GM12878 (cell line): ENCODE measurements at regions not wholly inside any gene's neighbourhood (a gene's known extent, or its start where the extent isn't known, plus 50 kb on each side); places are given as distances from the start of the nearest gene placed in this dataset.

Experiments used
- ATAC-seq: fragments of 200-7000 bp; cut with Tn5 transposase; 3 replicates; pipeline ENCODE4 v1.9.1; 2020; ENCODE audit warnings: mild to moderate bottlenecking, moderate library complexity
- BruUV-seq: library from RNA; stranded (reverse); fragments of 400-500 nt; replicated peaks from 2 replicates; lab custom pipeline; 2021; lab: Mats Ljungman, UMichigan
- CTCF ChIA-PET: fragments of 300-600 bp; sonication (Branson Sonifier 250); formaldehyde crosslinking; extraction: SDS; loops from one replicate; lab custom pipeline; 2021; ENCODE audit warnings: inconsistent platforms; lab: Yijun Ruan, JAX
- POLR2A ChIA-PET: fragments of 350-600 bp; formaldehyde crosslinking; extraction: SDS; loops from one replicate; lab custom pipeline; 2021; ENCODE audit warnings: inconsistent platforms; lab: Charles Lee
- RAD21 ChIA-PET: fragments of 300-600 bp; sonication (Branson Sonifier 250); formaldehyde crosslinking; loops from one replicate; lab custom pipeline; 2023; ENCODE audit warnings: antibody characterized with exemption; ENCODE audit not compliant: unreplicated experiment; lab: Charles Lee
- SMC1A ChIA-PET: fragments of 300-600 bp; sonication (Branson Sonifier 250); formaldehyde crosslinking; loops from one replicate; lab custom pipeline; 2023; ENCODE audit not compliant: unreplicated experiment, uncharacterized antibody; lab: Charles Lee
- DNase-seq: peaks from one replicate; pipeline ENCODE4 v3.0.0-alpha.2; 2011; ENCODE audit warnings: low read depth, low spot score
- FAIRE-seq: peaks from 3 replicates; lab custom pipeline; 2011; peaks lifted over from hg19 to GRCh38; lab: Jason Lieb, UNC
- H2AFZ ChIP-seq: 2 replicates; pipeline ENCODE4 v1.6.0; 2011; ENCODE audit warnings: low read depth, low read length, control low read depth; ENCODE audit not compliant: control insufficient read depth
- H3K27ac ChIP-seq: 2 replicates; pipeline ENCODE4 v1.5.1; 2011; ENCODE audit warnings: control low read depth; ENCODE audit not compliant: control insufficient read depth, insufficient read depth
- H3K27me3 ChIP-seq, 2 experiments: replicated peaks in 1 of 2; 2 replicates each; pipeline versions ENCODE4 v1.6.0 to v1.6.1; 2011; ENCODE audit warnings: low read length in 1 of 2; ENCODE audit not compliant: control insufficient read depth in 2 of 2, insufficient read depth in 2 of 2
- H3K36me3 ChIP-seq, 2 experiments: 2 replicates each; pipeline ENCODE4 v1.5.1; 2011; ENCODE audit warnings: low read length in 1 of 2; ENCODE audit not compliant: control insufficient read depth in 2 of 2, insufficient read depth in 2 of 2
- H3K4me1 ChIP-seq: 2 replicates; pipeline ENCODE4 v1.6.1; 2011; ENCODE audit warnings: mild to moderate bottlenecking, low read length, moderate library complexity, mixed read lengths; ENCODE audit not compliant: control insufficient read depth, insufficient read depth
- H3K4me2 ChIP-seq: 2 replicates; pipeline ENCODE4 v1.6.0; 2011; ENCODE audit warnings: control low read depth; ENCODE audit not compliant: control insufficient read depth, insufficient read depth
- H3K4me3 ChIP-seq: fragments of 200-600 bp; sonication (generic); 2 replicates; pipeline ENCODE4 v1.5.1; 2016
- H3K79me2 ChIP-seq: 2 replicates; pipeline ENCODE4 v1.6.0; 2011; ENCODE audit warnings: low read length; ENCODE audit not compliant: control insufficient read depth, insufficient read depth
- H3K9ac ChIP-seq: 2 replicates; pipeline ENCODE4 v1.8.0; 2011; ENCODE audit warnings: low read length, control low read depth, mixed read lengths; ENCODE audit not compliant: control insufficient read depth, insufficient read depth
- H3K9me3 ChIP-seq: replicated peaks from 3 replicates; pipeline ENCODE4 v1.5.1; 2011; ENCODE audit warnings: mild to moderate bottlenecking, low read length; ENCODE audit not compliant: control insufficient read depth, insufficient read depth
- H4K20me1 ChIP-seq: 2 replicates; pipeline ENCODE4 v1.6.0; 2011; ENCODE audit not compliant: control insufficient read depth, insufficient read depth
- EED ChIP-seq: sonication (generic); IDR thresholded peaks from 2 replicates; pipeline ENCODE4 v1.6.1; 2016; ENCODE audit warnings: antibody characterized with exemption, low read depth
- HDAC6 ChIP-seq: fragments of 200-600 bp; sonication (generic); IDR thresholded peaks from one replicate; pipeline ENCODE4 v1.8.0; 2017; ENCODE audit warnings: antibody characterized with exemption; ENCODE audit not compliant: unreplicated experiment
- IRF3 ChIP-seq: fragments of 450-650 bp; IDR thresholded peaks from 2 replicates; pipeline ENCODE4 v1.6.1; 2014; ENCODE audit warnings: mild to moderate bottlenecking
- SKIL ChIP-seq: fragments of 450-650 bp; IDR thresholded peaks from 2 replicates; pipeline ENCODE4 v1.6.1; 2017; ENCODE audit warnings: mild to moderate bottlenecking, low read depth, inconsistent platforms; ENCODE audit not compliant: poor library complexity, severe bottlenecking
- SMC3 ChIP-seq: IDR thresholded peaks from 2 replicates; pipeline ENCODE4 v1.6.1; 2011; ENCODE audit warnings: low read length, improper control_type of control experiment, borderline replicate concordance
- SREBF2 ChIP-seq: IDR thresholded peaks from 2 replicates; pipeline ENCODE4 v1.6.1; 2012; ENCODE audit warnings: mild to moderate bottlenecking, low read length
- STAT3 ChIP-seq: IDR thresholded peaks from 2 replicates; pipeline ENCODE4 v1.6.1; 2011; ENCODE audit warnings: low read depth, low read length, improper control_type of control experiment
- USF1 ChIP-seq: IDR thresholded peaks from 2 replicates; pipeline ENCODE4 v1.6.1; 2011; ENCODE audit warnings: borderline replicate concordance, low read depth, mild to moderate bottlenecking, moderate library complexity, mixed read lengths, low read length; ENCODE audit not compliant: insufficient read depth; ENCODE audit errors: extremely low read length
- ZBTB33 ChIP-seq: fragments of 450-650 bp; IDR thresholded peaks from 2 replicates; pipeline ENCODE4 v1.6.1; 2017; ENCODE audit warnings: mild to moderate bottlenecking
- ZNF592 ChIP-seq: fragments of 450-650 bp; IDR thresholded peaks from 2 replicates; pipeline ENCODE4 v1.6.1; 2017; ENCODE audit warnings: mild to moderate bottlenecking, moderate library complexity
- ZNF622 ChIP-seq: fragments of 450-650 bp; IDR thresholded peaks from 2 replicates; pipeline ENCODE4 v1.6.1; 2017; ENCODE audit warnings: mild to moderate bottlenecking, inconsistent platforms
- ZZZ3 ChIP-seq: IDR thresholded peaks from 2 replicates; pipeline ENCODE4 v1.6.1; 2011; ENCODE audit warnings: low read depth; ENCODE audit not compliant: control insufficient read depth, insufficient read length
- in situ Hi-C: fragments of 300-500 bp; cut with MboI; formaldehyde crosslinking; loops from 9 replicates; pipeline ENCODE4 v1.14.3; 2018; ENCODE audit warnings: mixed read lengths
- intact Hi-C: fragments of 100-400 bp; cut with micrococcal nuclease; formaldehyde crosslinking; loops from one replicate; pipeline ENCODE4 v1.14.2; 2022; ENCODE audit not compliant: unreplicated experiment

DNA sequence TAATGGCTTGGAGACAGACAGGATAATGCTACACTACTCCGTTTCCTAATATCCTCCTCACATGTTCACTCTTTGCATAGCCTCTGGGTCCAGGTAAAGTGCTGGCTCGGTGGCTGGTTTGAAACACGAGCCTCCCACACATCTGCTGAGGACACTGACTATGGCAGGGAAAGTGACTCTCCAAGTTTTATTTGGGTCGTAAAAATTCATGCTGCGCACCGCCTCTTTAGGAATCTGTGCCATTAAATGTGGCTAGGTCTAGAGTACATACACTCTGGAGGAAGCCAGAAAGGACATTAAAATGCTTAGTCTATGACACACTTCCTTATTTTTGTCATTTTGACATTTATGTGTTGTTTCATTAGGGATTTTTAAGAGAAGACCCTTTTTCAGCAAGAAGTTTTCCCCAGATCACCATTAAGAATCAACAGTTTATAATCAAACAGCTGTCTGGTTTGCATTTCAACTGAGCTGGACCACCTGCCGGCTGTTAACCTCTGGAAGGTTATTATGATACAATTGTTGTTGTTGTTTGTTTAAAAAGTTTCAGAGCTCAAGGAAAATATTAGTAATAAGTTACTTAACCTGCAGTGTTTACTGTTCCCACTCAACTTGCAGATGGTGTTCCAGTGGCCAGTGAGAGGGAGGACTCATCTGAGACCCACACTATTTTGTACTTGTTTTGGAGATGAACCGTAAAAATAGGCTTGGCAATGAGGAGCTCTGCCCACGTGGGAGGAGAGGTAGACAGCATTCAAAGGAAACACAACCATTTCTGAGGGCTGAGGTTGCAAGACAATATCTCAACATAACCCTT lies 443.3 kb upstream of the MEIS1 start (continued):
- TF ChIP-seq ZNF592: no peak

- Histone ChIP-seq H3K79me2 (no peaks in the 10 kb centered on the region), H3K4me2 (no peak overlapping the region), H4K20me1 (no peaks in the 10 kb centered on the region), H3K4me1 (no peaks in the 10 kb centered on the region), H2AFZ (no peak overlapping the region), H3K9ac (no peak overlapping the region), H3K4me3 (no peak overlapping the region), H3K27me3 (no peaks in the 10 kb centered on the region), H3K27ac (no peak overlapping the region), H3K9me3 (no peaks in the 10 kb centered on the region), H3K36me3 (no peaks in the 10 kb centered on the region)
- ChIA-PET POLR2A (no interaction called here), RAD21 (no interaction called here), SMC1A (no interaction called here), CTCF (no interaction called here)
- in situ Hi-C loops: no loop called here
- DNase-seq: no peak
- no peak for FAIRE-seq
- intact Hi-C loops: no loop called here
- no peak for ATAC-seq
- BruUV-seq: no TSS peak
- no peak for TF ChIP-seq IRF3
- no peak for TF ChIP-seq USF1
- no peak for TF ChIP-seq SREBF2
- no peak for TF ChIP-seq ZZZ3
- TF ChIP-seq EED: no peak
- no peak for TF ChIP-seq ZBTB33
- no peak for TF ChIP-seq SMC3
- TF ChIP-seq STAT3: no peak
- TF ChIP-seq HDAC6: no peak
- no peak for TF ChIP-seq ZNF622
- TF ChIP-seq SKIL: no peak
Observed at GRCh38 chr2:65985986-65986385, 448.9 kb upstream of the MEIS1 start.
